ENCODE measurements at regions not wholly inside any gene's neighbourhood (a gene's known extent, or its start where the extent isn't known, plus 50 kb on each side); places are given as distances from the start of the nearest gene placed in this dataset.

DNA sequence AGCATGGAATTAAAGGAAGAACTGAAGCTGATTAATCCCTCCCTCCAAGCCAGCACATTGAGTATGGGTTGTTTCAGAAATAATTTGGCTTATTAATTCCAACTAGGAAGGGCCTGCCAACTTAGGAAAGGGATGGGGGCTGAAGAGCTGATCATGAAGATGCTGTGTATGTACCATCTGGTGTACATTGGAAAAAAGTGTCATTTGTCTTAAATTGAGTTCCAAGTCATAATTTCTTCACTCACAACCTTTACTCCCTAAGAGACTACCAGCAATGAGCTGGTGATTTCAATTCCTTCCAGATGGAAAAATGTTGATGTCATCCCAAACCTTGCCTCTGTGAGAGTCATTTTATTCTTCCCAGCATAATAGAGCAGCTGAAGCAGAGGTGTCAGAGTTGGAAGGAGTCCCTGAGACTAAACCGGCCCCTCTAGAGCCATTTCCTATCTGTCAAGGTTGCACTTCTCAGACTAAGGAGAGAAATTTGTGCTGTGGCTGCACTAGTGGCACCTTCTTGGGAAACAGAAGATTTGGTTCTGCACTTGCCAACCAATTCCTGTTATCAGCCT is 79.4 kb downstream of the GTPBP8 start:
- no peak overlapping the region for H2BK120ac ChIP-seq (replicated peaks; ENCODE audit: low read depth, low read length)
- H3K9ac ChIP-seq (replicated peaks in 1 of 4; ENCODE audit: extremely low read depth in 1 of 4, low read depth in 3 of 4, low read length in 3 of 4): no peak overlapping the region
- H2AFZ ChIP-seq (ENCODE audit: low read length): no peak overlapping the region
- H2BK20ac ChIP-seq (ENCODE audit: low read length): no peak overlapping the region
- no peak overlapping the region for H3K56ac ChIP-seq (replicated peaks; ENCODE audit: insufficient read length, low read depth, low read length)
- H3K23me2 ChIP-seq (ENCODE audit: low read depth, low read length): no peaks in the 10 kb centered on the region
- no peak overlapping the region for H3K18ac ChIP-seq (ENCODE audit: extremely low read depth, low read length)
- H2BK12ac ChIP-seq (ENCODE audit: low read depth, low read length): no peak overlapping the region
- no peak overlapping the region for H4K5ac ChIP-seq (ENCODE audit: insufficient read length, low read depth, low read length)
- H3K36me3 ChIP-seq (ENCODE audit: control insufficient read depth in 2 of 4, insufficient read depth in 4 of 4, low read length in 3 of 4): no peaks in the 10 kb centered on the region
- H4K20me1 ChIP-seq (replicated peaks in 1 of 2; ENCODE audit: control insufficient read depth in 1 of 2, insufficient read depth in 2 of 2, low read length in 2 of 2): no peaks in the 10 kb centered on the region
- TF ChIP-seq POU5F1 (IDR thresholded peaks at IDR 0.05; ENCODE audit: low read depth, low read length) (no peak), RAD21 (IDR thresholded peaks at IDR 0.05 in 1 of 2, conservative IDR thresholded peaks at IDR 0.05 in 1 of 2; ENCODE audit: low read depth in 2 of 2, low read length in 2 of 2) (no peak)
- H3K4me2 ChIP-seq (ENCODE audit: insufficient read depth in 1 of 2, low read depth in 2 of 2, low read length in 2 of 2): no peak overlapping the region
- no peak overlapping the region for H4K91ac ChIP-seq (replicated peaks; ENCODE audit: insufficient read length, low read length)
- H2BK15ac ChIP-seq (ENCODE audit: low read length): no peak overlapping the region
- no peak overlapping the region for H3K4ac ChIP-seq (replicated peaks; ENCODE audit: insufficient read length, low read depth, low read length)
- no peaks in the 10 kb centered on the region for H3K79me1 ChIP-seq (ENCODE audit: low read depth, low read length)
- 93% methylated on average over 1 of the region's 1 CpG; no CpG with 5 or more reads in 1 of the 2 experiments for WGBS, 2 experiments (ENCODE audit: extremely low coverage in 1 of 2, insufficient coverage in 1 of 2, insufficient read length in 1 of 2, insufficient replicate concordance in 2 of 2, low coverage in 1 of 2, low lambda C conversion rate in 2 of 2, missing lambda C conversion rate in 1 of 2)
- H3K79me2 ChIP-seq (ENCODE audit: control insufficient read depth in 1 of 2, insufficient read depth in 2 of 2, low read length in 2 of 2): no peaks in the 10 kb centered on the region
- no peak overlapping the region for H4K8ac ChIP-seq (ENCODE audit: extremely low read depth, insufficient read depth, low read length)
- H3K14ac ChIP-seq (ENCODE audit: insufficient read length): no peak overlapping the region
- CTCF ChIA-PET (ENCODE audit: partially characterized antibody): interaction anchor here (0.7 to 1.8 kb wide), 11 partner anchors 9 to 557 kb away, joined by 3 to 5 read pairs (median 3); no protein-coding TSS in a partner anchor
- H3K4me3 ChIP-seq (ENCODE audit: extremely low read depth in 1 of 4, insufficient read depth in 2 of 4, low read depth in 3 of 4, low read length in 4 of 4): no peak overlapping the region
- no peak overlapping the region for H3K27ac ChIP-seq (ENCODE audit: low read depth, low read length)
- DNase-seq (ENCODE audit: low read depth in 1 of 2, low spot score in 2 of 2): no peak
- H2BK5ac ChIP-seq (ENCODE audit: low read depth, low read length): no peak overlapping the region
- H3K9me3 ChIP-seq (ENCODE audit: insufficient read depth in 2 of 2, low read depth in 1 of 2, low read length in 1 of 2): no peaks in the 10 kb centered on the region
- H2AK5ac ChIP-seq (ENCODE audit: low read depth, low read length): no peak overlapping the region
- FAIRE-seq: no peak
- H3K23ac ChIP-seq (ENCODE audit: insufficient read length): no peak overlapping the region
- POLR2A ChIA-PET (ENCODE audit: partially characterized antibody): interaction anchor here (0.9 kb wide), 1 partner anchor 9 kb away, joined by 3 read pairs; no protein-coding TSS in a partner anchor
- no peaks in the 10 kb centered on the region for H3K4me1 ChIP-seq (replicated peaks in 1 of 4; ENCODE audit: control insufficient read depth in 3 of 4, insufficient read depth in 4 of 4, low read length in 3 of 4)
- no peaks in the 10 kb centered on the region for H3K27me3 ChIP-seq (replicated peaks in 1 of 4; ENCODE audit: control insufficient read depth in 3 of 4, extremely low read depth in 1 of 4, insufficient read depth in 3 of 4, low read length in 3 of 4)
